GM19035 (cell line): ENCODE measurements at regions not wholly inside any gene's neighbourhood (a gene's known extent, or its start where the extent isn't known, plus 50 kb on each side); places are given as distances from the start of the nearest gene placed in this dataset.

Experiments used
- ATAC-seq: cut with Tn5 transposase; IDR thresholded peaks from one replicate; pipeline ENCODE4 v1.9.1; 2021; ENCODE audit not compliant: unreplicated experiment

- no peak for ATAC-seq
Measured at GRCh38 chr18:37937287-37937686, 371.7 kb upstream of the CELF4 start.

GRCh38 chr18:37935086-37935485 lies 369.5 kb upstream of the CELF4 start:
- ATAC-seq, result no peak

- ATAC-seq, result no peak
Measured at GRCh38 chr18:37930640-37931039, 365.0 kb upstream of the CELF4 start.

- ATAC-seq, result no peak
Measured at GRCh38 chr18:37922162-37922561, 356.6 kb upstream of the CELF4 start.

DNA sequence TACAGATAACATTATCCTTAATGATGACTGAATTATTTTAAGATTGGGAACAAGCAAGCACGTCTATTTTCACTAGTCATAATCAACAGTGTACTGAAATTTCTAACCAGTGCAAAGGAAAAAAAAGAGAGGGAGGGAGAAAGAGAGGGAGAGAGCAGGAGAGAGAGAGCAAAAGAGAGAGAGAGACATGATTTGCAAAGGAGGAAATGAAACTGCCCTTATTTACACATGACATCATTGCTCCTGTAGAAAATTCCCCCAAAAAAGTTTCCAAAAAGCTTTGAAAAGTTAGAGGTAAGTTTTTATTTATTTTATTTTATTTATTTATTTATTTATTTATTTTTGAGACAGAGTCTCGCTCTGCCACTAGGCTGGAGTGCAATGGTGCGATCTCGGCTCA lies 355.3 kb upstream of the CELF4 start:
- no peak for ATAC-seq

GRCh38 chr18:37913051-37913450 lies 347.5 kb upstream of the CELF4 start:
- no peak for ATAC-seq

DNA sequence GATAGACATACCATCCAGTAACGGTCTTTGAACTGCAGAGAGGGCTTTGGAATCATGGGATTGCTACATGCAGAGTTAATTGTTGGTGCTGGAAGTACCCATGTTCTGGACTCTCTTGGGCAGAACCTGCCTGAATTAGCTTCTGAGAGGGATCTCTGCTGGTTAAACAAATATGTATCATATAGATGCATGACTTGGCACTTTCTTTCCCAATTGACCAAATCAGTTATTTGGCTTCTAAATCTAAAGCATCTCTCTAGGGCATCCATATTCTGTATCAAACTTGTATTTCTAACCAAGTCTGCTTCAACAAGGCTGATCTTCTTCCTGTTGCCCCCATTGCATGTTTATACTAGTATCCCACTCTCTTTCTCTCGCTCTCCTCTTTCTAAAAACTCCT lies 336.7 kb upstream of the CELF4 start:
- no peak for ATAC-seq

DNA sequence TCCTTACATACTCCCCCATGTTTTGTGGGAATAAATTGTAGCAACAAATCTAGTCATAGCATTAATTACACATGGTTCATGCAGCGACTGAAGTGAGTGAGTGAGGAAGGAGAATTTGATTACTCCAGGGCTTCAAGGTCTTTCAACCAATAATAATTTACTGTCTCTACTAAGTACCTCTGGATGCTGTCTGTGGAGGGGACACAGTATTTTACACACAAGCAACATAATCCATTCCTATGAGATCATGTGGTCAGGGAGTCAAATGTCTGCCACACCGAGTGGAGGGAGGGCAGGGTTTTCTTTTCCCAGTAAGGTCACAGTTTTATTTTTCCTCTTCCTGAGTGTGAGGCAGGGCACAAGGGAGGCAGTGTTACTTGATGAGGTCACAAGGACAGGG lies 334.7 kb upstream of the CELF4 start:
- ATAC-seq, result no peak

DNA sequence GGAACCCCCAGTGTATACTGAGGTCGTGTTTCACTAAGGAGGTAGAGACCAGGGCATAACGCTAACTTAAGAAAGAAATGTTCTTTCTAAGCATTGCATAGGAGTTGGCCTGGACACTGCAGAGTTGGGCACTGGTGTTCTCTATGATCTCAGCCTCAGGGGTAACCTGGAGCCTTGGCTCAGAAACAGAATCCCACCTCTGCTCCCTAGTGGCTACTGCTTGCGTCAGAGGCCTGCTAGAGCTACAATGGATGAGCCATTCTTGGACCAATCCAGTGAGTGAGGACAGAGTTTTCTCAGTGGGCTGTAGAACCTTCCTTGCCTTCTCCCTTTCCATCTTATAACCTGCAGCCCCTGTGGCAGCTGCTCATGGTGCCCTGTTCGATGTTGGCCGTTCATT lies 324.4 kb upstream of the CELF4 start:
- ATAC-seq, result no peak

DNA sequence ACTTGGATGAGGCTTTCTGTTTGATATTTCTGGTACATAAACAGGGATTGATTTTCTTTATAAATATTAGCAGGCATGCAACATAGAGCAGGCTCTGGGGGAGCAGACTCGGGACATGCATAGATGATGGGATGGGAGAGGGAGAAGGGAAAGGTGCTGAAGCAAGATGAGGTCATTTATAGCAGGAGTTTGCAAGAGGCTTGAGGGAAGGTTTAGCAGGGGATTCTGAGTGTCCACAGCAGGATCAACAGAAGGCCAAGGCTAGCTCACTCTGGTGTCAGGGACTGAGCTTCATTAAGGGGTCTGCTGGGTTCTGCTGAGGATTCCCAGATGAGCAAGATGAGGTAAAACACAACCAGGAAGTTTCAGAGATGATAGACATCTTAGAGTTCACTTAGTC lies 309.1 kb upstream of the CELF4 start:
- ATAC-seq, result no peak

DNA sequence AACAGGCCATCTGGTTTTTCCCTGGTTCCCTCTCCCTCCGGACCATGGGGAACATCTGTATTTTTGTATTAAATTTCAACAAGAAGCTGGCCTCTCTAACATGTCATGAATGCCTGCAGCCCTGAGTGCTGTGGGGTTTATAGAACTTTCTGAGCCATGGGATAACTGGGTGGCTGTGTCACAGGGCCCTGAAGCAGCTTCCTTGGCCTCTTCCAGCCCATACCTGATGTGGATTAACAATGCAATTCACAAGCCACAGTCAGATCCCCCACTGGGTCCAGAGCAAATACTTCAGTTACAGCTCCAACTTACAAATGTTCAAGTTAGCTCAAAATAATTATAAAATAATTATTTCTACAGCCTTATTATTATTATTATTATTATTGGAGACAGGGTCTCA lies 307.8 kb upstream of the CELF4 start:
- no peak for ATAC-seq

DNA sequence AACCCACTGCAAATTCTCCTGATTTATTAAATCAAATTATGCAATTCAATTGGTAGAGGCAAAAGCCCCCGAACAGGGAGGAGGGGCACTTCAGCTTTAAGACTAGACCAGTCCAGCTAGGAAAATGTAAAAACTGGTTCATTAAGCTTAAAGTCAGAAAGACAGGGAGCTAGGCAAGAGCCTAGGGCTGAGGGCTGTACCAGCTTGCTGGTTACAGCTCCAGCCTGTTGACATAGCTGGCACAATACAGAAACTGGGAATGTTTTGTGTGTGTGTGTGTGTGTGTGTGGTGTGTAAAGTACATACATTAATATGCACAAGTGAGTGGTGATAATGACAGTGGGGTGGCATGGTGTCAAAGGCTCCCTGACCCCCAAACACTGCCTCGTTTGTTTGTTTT lies 307.0 kb upstream of the CELF4 start:
- ATAC-seq, result no peak

GRCh38 chr18:37871561-37871960 lies 306.0 kb upstream of the CELF4 start:
- no peak for ATAC-seq

DNA sequence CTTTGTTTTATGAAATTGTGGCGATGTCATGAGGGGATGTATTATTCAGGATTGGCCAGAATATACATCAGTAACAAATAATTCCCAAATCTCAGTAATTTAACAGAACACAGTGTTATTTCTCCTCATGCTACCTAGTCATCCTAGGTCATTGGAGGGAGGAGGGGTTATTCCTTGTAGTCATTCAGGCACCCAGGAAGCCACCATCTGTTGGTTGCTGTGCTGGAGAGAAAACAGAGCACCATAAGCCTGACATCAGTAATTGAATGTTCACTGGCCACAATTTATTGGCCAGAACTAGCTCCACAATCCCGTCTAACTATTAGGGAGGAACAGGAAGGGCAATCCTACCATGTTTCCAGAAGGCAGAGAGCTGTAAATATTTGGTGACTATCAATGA lies 303.5 kb upstream of the CELF4 start:
- ATAC-seq, result no peak

DNA sequence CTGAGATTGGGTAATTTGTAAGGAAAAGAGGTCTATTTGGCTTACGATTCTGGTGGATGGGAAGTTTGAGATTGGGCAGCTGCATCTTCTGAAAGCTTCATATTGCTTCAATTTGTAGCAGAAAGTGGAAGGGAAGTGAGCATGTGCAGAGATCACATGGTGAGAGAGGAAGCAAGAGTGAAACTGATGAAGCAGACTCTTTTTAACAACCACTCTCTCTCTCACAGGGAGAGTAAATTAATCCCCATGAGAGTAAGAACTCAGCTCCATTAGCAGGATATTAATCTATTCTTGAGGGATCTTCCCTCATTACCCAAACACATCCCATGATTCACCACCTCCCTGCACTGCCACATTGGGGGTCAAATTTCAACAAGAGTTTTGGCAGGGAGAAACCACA lies 298.5 kb upstream of the CELF4 start:
- no peak for ATAC-seq

DNA sequence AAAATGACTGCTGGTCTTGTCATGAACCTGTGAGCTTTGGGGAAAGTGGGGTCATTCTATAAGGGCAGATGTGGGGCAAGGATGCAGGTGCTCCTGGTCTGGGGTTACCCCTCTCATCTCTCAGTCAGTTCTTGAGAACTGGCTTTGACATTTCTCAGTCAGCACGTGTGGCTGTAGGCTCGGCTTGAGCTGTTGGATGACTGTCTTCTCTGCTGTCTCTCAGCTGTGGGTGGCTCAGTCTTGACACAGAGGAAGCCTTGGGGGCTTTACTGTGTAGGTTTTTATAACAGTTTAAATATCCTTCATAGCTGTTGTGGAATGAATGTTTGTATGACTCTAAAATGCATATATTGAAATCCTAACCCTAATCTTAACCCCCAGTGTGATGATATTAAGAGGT lies 296.4 kb upstream of the CELF4 start:
- no peak for ATAC-seq

- no peak for ATAC-seq
Measured at GRCh38 chr18:37854396-37854795, 288.8 kb upstream of the CELF4 start.

- no peak for ATAC-seq
Measured at GRCh38 chr18:37853706-37854105, 288.1 kb upstream of the CELF4 start.

DNA sequence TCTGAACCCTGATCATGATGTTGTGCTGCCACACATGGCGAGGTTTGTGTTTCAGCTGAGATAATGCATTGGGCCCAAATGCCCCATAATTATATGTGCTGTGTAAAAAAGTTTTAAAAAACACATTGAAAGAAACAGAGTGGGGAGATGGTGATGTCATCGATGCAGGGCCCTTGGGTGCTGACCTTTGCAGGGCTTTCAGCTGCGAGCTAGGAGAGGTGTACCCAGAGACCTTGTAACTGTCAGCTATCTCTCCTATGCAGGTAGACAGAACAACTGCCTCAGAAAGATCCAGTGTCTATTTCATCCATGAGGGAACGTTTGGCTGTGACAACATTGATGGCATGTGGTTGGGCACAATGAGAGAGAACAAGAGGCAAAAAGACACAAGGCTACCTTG lies 286.9 kb upstream of the CELF4 start:
- no peak for ATAC-seq

- no peak for ATAC-seq
Measured at GRCh38 chr18:37847544-37847943, 281.9 kb upstream of the CELF4 start.

DNA sequence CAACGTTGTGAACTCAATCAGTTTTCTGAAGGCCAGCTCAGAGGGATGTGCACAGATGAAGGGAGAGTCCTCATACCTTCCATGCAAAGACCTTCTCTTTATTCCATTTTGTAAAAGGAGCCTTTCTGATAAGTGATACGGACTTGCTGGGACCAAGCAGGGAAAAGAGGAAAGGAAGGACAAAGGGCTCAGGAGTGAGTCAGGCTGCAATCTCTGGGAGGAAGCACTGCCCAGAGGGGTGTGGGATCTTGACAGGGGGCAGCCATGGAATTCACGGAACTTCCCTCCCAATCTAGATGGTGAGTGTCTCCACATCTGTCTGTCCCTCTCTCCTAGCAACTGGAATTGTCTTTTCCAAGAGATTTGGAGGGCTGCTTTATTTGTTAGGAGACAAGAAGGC lies 281.4 kb upstream of the CELF4 start:
- ATAC-seq, result no peak

- no peak for ATAC-seq
Measured at GRCh38 chr18:37845498-37845897, 279.9 kb upstream of the CELF4 start.

DNA sequence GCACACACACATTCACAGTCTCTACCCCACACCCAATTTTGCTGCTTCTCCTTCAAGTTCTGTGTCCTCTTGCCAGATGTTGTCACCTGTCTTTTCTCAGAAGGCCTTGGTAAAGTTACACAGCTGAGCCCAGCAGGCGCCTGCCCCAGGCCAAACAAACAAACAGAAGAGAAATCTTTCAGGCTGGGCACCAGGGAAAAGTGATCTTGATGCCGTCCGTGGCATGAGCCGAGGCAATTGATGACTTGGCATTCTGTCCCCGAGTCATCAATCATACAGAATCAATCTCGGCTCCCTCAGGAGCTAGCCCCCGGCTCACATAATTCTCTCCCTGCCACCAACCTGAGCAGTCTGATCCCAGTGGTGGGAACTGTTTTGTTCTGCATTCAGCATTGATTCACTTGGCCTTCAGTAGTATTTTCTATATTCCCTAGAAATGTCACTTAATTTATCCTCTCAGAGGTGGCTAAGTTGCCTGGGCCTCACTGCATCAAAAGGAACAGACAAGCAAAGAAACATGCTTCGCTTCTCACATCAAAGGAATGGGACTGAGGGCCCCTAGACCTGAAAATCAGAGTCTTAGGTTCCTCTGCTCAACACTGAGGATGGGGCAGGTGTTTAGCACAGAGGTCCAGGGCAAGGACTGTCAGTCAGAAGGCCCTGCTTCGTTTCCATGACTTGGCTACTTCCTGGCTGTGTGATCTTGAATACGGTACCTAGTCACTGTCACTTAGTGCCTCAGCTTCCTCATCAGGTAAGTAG lies 278.8 kb upstream of the CELF4 start:
- no peak for ATAC-seq
